B cell (primary cell): ENCODE measurements at regions not wholly inside any gene's neighbourhood (a gene's known extent, or its start where the extent isn't known, plus 50 kb on each side); places are given as distances from the start of the nearest gene placed in this dataset.

Experiments
- ATAC-seq: fragments of 200-7000 bp; cut with Tn5 transposase; one replicate; pipeline ENCODE4 v1.10.0; 2021; ENCODE audit warnings: low read depth, mild to moderate bottlenecking, moderate number of reproducible peaks, moderate library complexity
- CTCF ChIA-PET: fragments of 350-600 bp; sonication (Branson Sonifier 250); formaldehyde crosslinking; loops from one replicate; lab custom pipeline; 2021; ENCODE audit warnings: antibody characterized with exemption, inconsistent platforms; lab: Charles Lee
- POLR2A ChIA-PET: fragments of 350-600 bp; sonication (Branson Sonifier 250); formaldehyde crosslinking; loops from one replicate; lab custom pipeline; 2021; ENCODE audit warnings: antibody characterized with exemption; lab: Charles Lee
- DNase-seq: peaks from one replicate; pipeline ENCODE4 v3.0.0; 2013
- H2AFZ ChIP-seq: 2 replicates; pipeline ENCODE4 v1.6.1; 2012; ENCODE audit warnings: mild to moderate bottlenecking, low read depth, low read length; ENCODE audit not compliant: insufficient read depth, poor library complexity, severe bottlenecking
- H3K27ac ChIP-seq, 2 donors: 1 replicate in 1 of 2; 2 replicates in 1 of 2; pipeline ENCODE4 v1.5.1; 2012 to 2013; ENCODE audit warnings: low read length in 2 of 2, mild to moderate bottlenecking in 2 of 2, moderate library complexity in 1 of 2
- H3K27me3 ChIP-seq, 4 experiments: fragments of 200-600 bp in 1 of 4; sonication (generic) in 1 of 4; replicated peaks in 1 of 4; 1 replicate in 2 of 4; 2 replicates in 2 of 4; pipeline versions ENCODE4 v1.6.1 to v1.7.0; 2013 to 2016; ENCODE audit warnings: low read length in 3 of 4, mild to moderate bottlenecking in 2 of 4, mixed read lengths in 1 of 4, moderate library complexity in 1 of 4; ENCODE audit not compliant: insufficient read depth in 4 of 4, control insufficient read depth in 3 of 4; ENCODE audit errors: control extremely low read depth in 1 of 4
- H3K36me3 ChIP-seq, 2 experiments: replicated peaks in 1 of 2; 1 replicate in 1 of 2; 2 replicates in 1 of 2; pipeline versions ENCODE4 v1.6.1 to v1.7.1; 2013; ENCODE audit warnings: low read length in 1 of 2; ENCODE audit not compliant: insufficient read depth in 2 of 2, control insufficient read depth in 1 of 2; ENCODE audit errors: control extremely low read depth in 1 of 2, extremely low read depth in 1 of 2
- H3K4me1 ChIP-seq, 2 donors: fragments of 200-600 bp in 1 of 2; sonication (generic) in 1 of 2; 1 replicate in 1 of 2; 2 replicates in 1 of 2; pipeline versions ENCODE4 v1.5.1 to v1.6.1; 2013 to 2017; ENCODE audit warnings: low read length in 2 of 2; ENCODE audit not compliant: control insufficient read depth in 2 of 2, insufficient read depth in 2 of 2
- H3K4me2 ChIP-seq: replicated peaks from 2 replicates; pipeline ENCODE3; 2012; ENCODE audit warnings: mild to moderate bottlenecking, low read depth, low read length; ENCODE audit not compliant: poor library complexity, severe bottlenecking
- H3K4me3 ChIP-seq, 5 experiments: fragments of 200-600 bp in 1 of 5; sonication (generic) in 1 of 5; 1 replicate in 3 of 5; 2 replicates in 2 of 5; pipeline versions ENCODE4 v1.5.1 to v1.7.0; 2011 to 2016; ENCODE audit warnings: low read length in 4 of 5, mild to moderate bottlenecking in 4 of 5, low read depth in 2 of 5, control low read depth in 1 of 5, moderate library complexity in 1 of 5; ENCODE audit not compliant: insufficient read depth in 1 of 5; ENCODE audit errors: control extremely low read depth in 1 of 5, extremely low read depth in 1 of 5
- H3K79me2 ChIP-seq: fragments of 200-600 bp; sonication (generic); one replicate; pipeline ENCODE4 v1.6.0; 2016; ENCODE audit warnings: low read length; ENCODE audit not compliant: control insufficient read depth, insufficient read depth
- H3K9ac ChIP-seq: fragments of 200-600 bp; sonication (generic); 2 replicates; pipeline ENCODE4 v1.6.1; 2017; ENCODE audit warnings: mild to moderate bottlenecking, low read length, moderate library complexity
- H3K9me3 ChIP-seq, 3 donors: one replicate each; pipeline versions ENCODE4 v1.6.1 to v1.7.1; 2013; ENCODE audit warnings: low read length in 2 of 3; ENCODE audit not compliant: control insufficient read depth in 2 of 3, insufficient read depth in 1 of 3; ENCODE audit errors: control extremely low read depth in 1 of 3
- H4K20me1 ChIP-seq: 2 replicates; pipeline ENCODE4 v1.6.0; 2012; ENCODE audit warnings: mild to moderate bottlenecking, low read length; ENCODE audit not compliant: insufficient read depth, control insufficient read depth, poor library complexity, severe bottlenecking
- H3K27ac Mint-ChIP-seq: one replicate; pipeline ENCODE4 v1.8.0; 2021; ENCODE audit warnings: mixed read lengths
- H3K27me3 Mint-ChIP-seq: one replicate; pipeline ENCODE4 v1.8.0; 2021; ENCODE audit warnings: mixed read lengths
- H3K4me1 Mint-ChIP-seq: one replicate; pipeline ENCODE4 v1.8.0; 2021; ENCODE audit warnings: mixed read lengths
- H3K4me3 Mint-ChIP-seq: one replicate; pipeline ENCODE4 v1.8.0; 2021; ENCODE audit warnings: mixed read lengths
- H3K9me3 Mint-ChIP-seq: one replicate; pipeline ENCODE4 v1.8.0; 2022; ENCODE audit warnings: mixed read lengths; ENCODE audit not compliant: insufficient read depth
- CTCF ChIP-seq: fragments of 200-600 bp; IDR thresholded peaks from one replicate; pipeline ENCODE4 v1.8.0; 2022; ENCODE audit warnings: antibody characterized with exemption, mild to moderate bottlenecking
- EZH2 ChIP-seq: IDR thresholded peaks from 2 replicates; pipeline ENCODE4 v1.6.1; 2012; ENCODE audit warnings: borderline replicate concordance, low read depth, mild to moderate bottlenecking, moderate library complexity, low read length; ENCODE audit not compliant: insufficient read depth, poor library complexity, severe bottlenecking
- WGBS: methylation state at CpG from one replicate; pipeline ENCODE4 v1.1.5; 2013; ENCODE audit warnings: missing lambda C conversion rate; ENCODE audit not compliant: insufficient coverage; 5-methylcytosine and 5-hydroxymethylcytosine counted together
- intact Hi-C: fragments of 100-400 bp; cut with micrococcal nuclease; formaldehyde crosslinking; loops from one replicate; pipeline ENCODE4 v1.10.0; 2022

GRCh38 chr4:116881077-116881476 lies 204.3 kb downstream of the TRAM1L1 start:
- no CpG with 5 or more reads among the region's 1 CpG for WGBS
- CTCF ChIA-PET: no interaction called here
- DNase-seq (no peak), ATAC-seq (no peak)
- H3K4me3 Mint-ChIP-seq: no peak overlapping the region
- Histone ChIP-seq H3K9ac (no peak overlapping the region), H3K4me1 (no peaks in the 10 kb centered on the region), H3K79me2 (no peaks in the 10 kb centered on the region), H3K4me2 (no peak overlapping the region), H3K27me3 (no peaks in the 10 kb centered on the region), H3K4me3 (no peak overlapping the region), H3K9me3 (no peaks in the 10 kb centered on the region), H2AFZ (no peak overlapping the region), H3K27ac (no peak overlapping the region), H4K20me1 (no peaks in the 10 kb centered on the region), H3K36me3 (no peaks in the 10 kb centered on the region)
- POLR2A ChIA-PET: no interaction called here
- H3K27me3 Mint-ChIP-seq: no peaks in the 10 kb centered on the region
- no peaks in the 10 kb centered on the region for H3K4me1 Mint-ChIP-seq
- intact Hi-C loops: no loop called here
- no peaks in the 10 kb centered on the region for H3K9me3 Mint-ChIP-seq
- H3K27ac Mint-ChIP-seq: no peak overlapping the region
- TF ChIP-seq EZH2: no peak
- TF ChIP-seq CTCF: no peak

- H4K20me1 ChIP-seq: no peaks in the 10 kb centered on the region
- no peaks in the 10 kb centered on the region for H3K27me3 ChIP-seq
- no peaks in the 10 kb centered on the region for H3K79me2 ChIP-seq
- no peaks in the 10 kb centered on the region for H3K9me3 ChIP-seq
- TF ChIP-seq EZH2: no peak
- no peak for TF ChIP-seq CTCF
- Mint-ChIP-seq H3K9me3 (no peaks in the 10 kb centered on the region), H3K27me3 (no peaks in the 10 kb centered on the region), H3K4me1 (no peaks in the 10 kb centered on the region), H3K4me3 (no peak overlapping the region), H3K27ac (no peak overlapping the region)
- ChIA-PET POLR2A (no interaction called here), CTCF (no interaction called here)
- H3K36me3 ChIP-seq: no peaks in the 10 kb centered on the region
- H3K4me1 ChIP-seq: no peaks in the 10 kb centered on the region
- H3K27ac ChIP-seq: no peak overlapping the region
- H3K4me3 ChIP-seq: no peak overlapping the region
- WGBS: no CpG with 5 or more reads among the region's 1 CpG
- no peak overlapping the region for H3K4me2 ChIP-seq
- ATAC-seq: no peak
- intact Hi-C loops: no loop called here
- no peak overlapping the region for H3K9ac ChIP-seq
- DNase-seq: no peak
- H2AFZ ChIP-seq: no peak overlapping the region
Measured at GRCh38 chr4:116880625-116881024, 204.8 kb downstream of the TRAM1L1 start.
